NCI-H82 treated with DMSO at 0.1 percent for 48 hours (cell line): ENCODE measurements at regions not wholly inside any gene's neighbourhood (a gene's known extent, or its start where the extent isn't known, plus 50 kb on each side); places are given as distances from the start of the nearest gene placed in this dataset.
A peak's percentile ranks its signal among the peaks of the same experiment; 100 is the strongest.
"Not testable (repeated sequence)": the region's sequence is repeated elsewhere in the genome, so short reads cannot be mapped to it uniquely, and the experiment has no call there.

Source experiments
- DNase-seq: peaks from one replicate; lab custom pipeline; 2025; ENCODE audit not compliant: unreplicated experiment; lab: John Stamatoyannopoulos, UW

- DNase-seq = no peak
Measured at GRCh38 chr14:77985211-77985615, 185.0 kb upstream of the NRXN3 start.

GRCh38 chr14:77986773-77987172, 183.4 kb upstream of the NRXN3 start:
- DNase-seq = no peak

GRCh38 chr14:77988096-77988870, 181.9 kb upstream of the NRXN3 start:
- DNase-seq = peak; percentile 64

GRCh38 chr14:77988970-77989369, 181.2 kb upstream of the NRXN3 start:
- no peak for DNase-seq

GRCh38 chr14:77989441-77989991, 180.7 kb upstream of the NRXN3 start:
- DNase-seq = no peak

GRCh38 chr14:77990337-77990736, 179.8 kb upstream of the NRXN3 start:
- no peak for DNase-seq

- no peak for DNase-seq
Measured at GRCh38 chr14:77991128-77991772, 178.9 kb upstream of the NRXN3 start.

GRCh38 chr14:78005325-78005724, 164.8 kb upstream of the NRXN3 start:
- no peak for DNase-seq

- DNase-seq = no peak
Measured at GRCh38 chr14:78007160-78007559, 163.0 kb upstream of the NRXN3 start.

GRCh38 chr14:78010688-78011087, 159.5 kb upstream of the NRXN3 start:
- no peak for DNase-seq

GRCh38 chr14:78013911-78014310, 156.3 kb upstream of the NRXN3 start:
- DNase-seq = not testable (repeated sequence)

GRCh38 chr14:78016532-78016931, 153.6 kb upstream of the NRXN3 start:
- no peak for DNase-seq

- no peak for DNase-seq
Measured at GRCh38 chr14:78018283-78018682, 151.9 kb upstream of the NRXN3 start.

- DNase-seq = peak; percentile 78
Measured at GRCh38 chr14:78022059-78022458, 148.1 kb upstream of the NRXN3 start.

- DNase-seq = no peak
Measured at GRCh38 chr14:78023112-78023511, 147.1 kb upstream of the NRXN3 start.

- no peak for DNase-seq
Measured at GRCh38 chr14:78028471-78028870, 141.7 kb upstream of the NRXN3 start.

GRCh38 chr14:78029601-78030372, 140.4 kb upstream of the NRXN3 start:
- no peak for DNase-seq

- DNase-seq = no peak
Measured at GRCh38 chr14:78043349-78043748, 126.8 kb upstream of the NRXN3 start.

GRCh38 chr14:78048120-78048519, 122.1 kb upstream of the NRXN3 start:
- DNase-seq = no peak

GRCh38 chr14:78056890-78057289, 113.3 kb upstream of the NRXN3 start:
- DNase-seq = not testable (repeated sequence)

GRCh38 chr14:78070344-78070743, 99.8 kb upstream of the NRXN3 start:
- DNase-seq = no peak
